ENCODE measurements at regions not wholly inside any gene's neighbourhood (a gene's known extent, or its start where the extent isn't known, plus 50 kb on each side); places are given as distances from the start of the nearest gene placed in this dataset.

GRCh38 chr3:103009609-103010008 is 574.8 kb downstream of the ZPLD1 start:
- no peaks in the 10 kb centered on the region for H3K27me3 Mint-ChIP-seq (ENCODE audit: insufficient read depth, low read depth)
- Histone ChIP-seq H3K4me1 (no peaks in the 10 kb centered on the region), H3K4me2 (no peak overlapping the region), H3K36me3 (no peaks in the 10 kb centered on the region), H3K4me3 (no peak overlapping the region), H3K27ac (no peak overlapping the region), H2AFZ (replicated peaks) (no peak overlapping the region), H3K9ac (no peak overlapping the region), H3K79me2 (ENCODE audit: low read depth) (no peaks in the 10 kb centered on the region), H3F3A (ENCODE audit: low read depth) (no peaks in the 10 kb centered on the region), H4K20me1 (ENCODE audit: low read depth) (no peaks in the 10 kb centered on the region), H3K9me3 (ENCODE audit: low read depth) (no peaks in the 10 kb centered on the region), H3K27me3 (no peaks in the 10 kb centered on the region)
- TF ChIP-seq EZH2phosphoT487 (IDR thresholded peaks at IDR 0.05) (no peak), CTCF (IDR thresholded peaks at IDR 0.05) (no peak), EZH2 (IDR thresholded peaks at IDR 0.05) (no peak)
- no peak overlapping the region for H3K4me3 Mint-ChIP-seq
- no peak for DNase-seq (ENCODE audit: low spot score)
- H3K9me3 Mint-ChIP-seq: no peaks in the 10 kb centered on the region
- H3K4me1 Mint-ChIP-seq: peaks cover 5% of the 10 kb centered on the region
- no peaks in the 10 kb centered on the region for H3K36me3 Mint-ChIP-seq
- H3K27ac Mint-ChIP-seq: no peak overlapping the region

GRCh38 chr3:103025880-103026279 is 591.1 kb downstream of the ZPLD1 start:
- H3K27ac ChIP-seq: no peak overlapping the region
- no peak for TF ChIP-seq EZH2phosphoT487 (IDR thresholded peaks at IDR 0.05)
- no peak for TF ChIP-seq CTCF (IDR thresholded peaks at IDR 0.05)
- no peak for TF ChIP-seq EZH2 (IDR thresholded peaks at IDR 0.05)
- no peak overlapping the region for H3K4me3 ChIP-seq
- H3K9me3 ChIP-seq (ENCODE audit: low read depth): no peaks in the 10 kb centered on the region
- H3F3A ChIP-seq (ENCODE audit: low read depth): no peaks in the 10 kb centered on the region
- Mint-ChIP-seq H3K36me3 (no peaks in the 10 kb centered on the region), H3K9me3 (no peaks in the 10 kb centered on the region), H3K4me3 (no peak overlapping the region), H3K27ac (no peak overlapping the region), H3K27me3 (ENCODE audit: insufficient read depth, low read depth) (no peaks in the 10 kb centered on the region), H3K4me1 (no peaks in the 10 kb centered on the region)
- H3K27me3 ChIP-seq: no peaks in the 10 kb centered on the region
- H3K4me1 ChIP-seq: no peaks in the 10 kb centered on the region
- no peak for DNase-seq (ENCODE audit: low spot score)
- H3K36me3 ChIP-seq: no peaks in the 10 kb centered on the region
- no peaks in the 10 kb centered on the region for H4K20me1 ChIP-seq (ENCODE audit: low read depth)
- H2AFZ ChIP-seq (replicated peaks): no peak overlapping the region
- H3K4me2 ChIP-seq: no peak overlapping the region
- no peaks in the 10 kb centered on the region for H3K79me2 ChIP-seq (ENCODE audit: low read depth)
- no peak overlapping the region for H3K9ac ChIP-seq

- no peaks in the 10 kb centered on the region for H3K4me1 Mint-ChIP-seq
- Histone ChIP-seq H3F3A (ENCODE audit: low read depth) (no peaks in the 10 kb centered on the region), H3K9ac (no peak overlapping the region), H3K36me3 (no peaks in the 10 kb centered on the region), H3K27me3 (no peaks in the 10 kb centered on the region), H3K4me3 (no peak overlapping the region), H3K27ac (no peak overlapping the region), H2AFZ (replicated peaks) (no peak overlapping the region), H3K79me2 (ENCODE audit: low read depth) (no peaks in the 10 kb centered on the region), H3K4me1 (no peaks in the 10 kb centered on the region), H4K20me1 (ENCODE audit: low read depth) (no peaks in the 10 kb centered on the region), H3K9me3 (ENCODE audit: low read depth) (no peaks in the 10 kb centered on the region), H3K4me2 (no peak overlapping the region)
- H3K36me3 Mint-ChIP-seq: no peaks in the 10 kb centered on the region
- DNase-seq (ENCODE audit: low spot score): no peak
- no peak for TF ChIP-seq CTCF (IDR thresholded peaks at IDR 0.05)
- no peak for TF ChIP-seq EZH2 (IDR thresholded peaks at IDR 0.05)
- no peak for TF ChIP-seq EZH2phosphoT487 (IDR thresholded peaks at IDR 0.05)
- no peak overlapping the region for H3K27ac Mint-ChIP-seq
- no peaks in the 10 kb centered on the region for H3K27me3 Mint-ChIP-seq (ENCODE audit: insufficient read depth, low read depth)
- peaks cover 2% of the 10 kb centered on the region for H3K9me3 Mint-ChIP-seq
- no peak overlapping the region for H3K4me3 Mint-ChIP-seq
Observed at GRCh38 chr3:103033841-103034240, 599.0 kb downstream of the ZPLD1 start.

GRCh38 chr3:103047640-103048039 is 612.8 kb downstream of the ZPLD1 start:
- Histone ChIP-seq H3K36me3 (no peaks in the 10 kb centered on the region), H3K4me2 (no peak overlapping the region), H3K4me1 (no peaks in the 10 kb centered on the region), H3F3A (ENCODE audit: low read depth) (no peaks in the 10 kb centered on the region), H3K9ac (no peak overlapping the region), H3K4me3 (no peak overlapping the region), H2AFZ (replicated peaks) (no peak overlapping the region), H3K9me3 (ENCODE audit: low read depth) (no peaks in the 10 kb centered on the region), H4K20me1 (ENCODE audit: low read depth) (no peaks in the 10 kb centered on the region), H3K27me3 (no peaks in the 10 kb centered on the region), H3K27ac (no peak overlapping the region), H3K79me2 (ENCODE audit: low read depth) (no peaks in the 10 kb centered on the region)
- Mint-ChIP-seq H3K9me3 (no peaks in the 10 kb centered on the region), H3K4me1 (no peaks in the 10 kb centered on the region), H3K27ac (no peak overlapping the region), H3K36me3 (no peaks in the 10 kb centered on the region), H3K4me3 (no peak overlapping the region), H3K27me3 (ENCODE audit: insufficient read depth, low read depth) (no peaks in the 10 kb centered on the region)
- TF ChIP-seq EZH2phosphoT487 (IDR thresholded peaks at IDR 0.05): no peak
- no peak for TF ChIP-seq EZH2 (IDR thresholded peaks at IDR 0.05)
- TF ChIP-seq CTCF (IDR thresholded peaks at IDR 0.05): no peak
- DNase-seq (ENCODE audit: low spot score): no peak

All from neural progenitor cell (in vitro differentiated cells).